ENCODE measurements at regions not wholly inside any gene's neighbourhood (a gene's known extent, or its start where the extent isn't known, plus 50 kb on each side); places are given as distances from the start of the nearest gene placed in this dataset.

GRCh38 chr15:98382139-98382538 is 266.2 kb upstream of the IGF1R start:
- TF ChIP-seq, protein P1, sequence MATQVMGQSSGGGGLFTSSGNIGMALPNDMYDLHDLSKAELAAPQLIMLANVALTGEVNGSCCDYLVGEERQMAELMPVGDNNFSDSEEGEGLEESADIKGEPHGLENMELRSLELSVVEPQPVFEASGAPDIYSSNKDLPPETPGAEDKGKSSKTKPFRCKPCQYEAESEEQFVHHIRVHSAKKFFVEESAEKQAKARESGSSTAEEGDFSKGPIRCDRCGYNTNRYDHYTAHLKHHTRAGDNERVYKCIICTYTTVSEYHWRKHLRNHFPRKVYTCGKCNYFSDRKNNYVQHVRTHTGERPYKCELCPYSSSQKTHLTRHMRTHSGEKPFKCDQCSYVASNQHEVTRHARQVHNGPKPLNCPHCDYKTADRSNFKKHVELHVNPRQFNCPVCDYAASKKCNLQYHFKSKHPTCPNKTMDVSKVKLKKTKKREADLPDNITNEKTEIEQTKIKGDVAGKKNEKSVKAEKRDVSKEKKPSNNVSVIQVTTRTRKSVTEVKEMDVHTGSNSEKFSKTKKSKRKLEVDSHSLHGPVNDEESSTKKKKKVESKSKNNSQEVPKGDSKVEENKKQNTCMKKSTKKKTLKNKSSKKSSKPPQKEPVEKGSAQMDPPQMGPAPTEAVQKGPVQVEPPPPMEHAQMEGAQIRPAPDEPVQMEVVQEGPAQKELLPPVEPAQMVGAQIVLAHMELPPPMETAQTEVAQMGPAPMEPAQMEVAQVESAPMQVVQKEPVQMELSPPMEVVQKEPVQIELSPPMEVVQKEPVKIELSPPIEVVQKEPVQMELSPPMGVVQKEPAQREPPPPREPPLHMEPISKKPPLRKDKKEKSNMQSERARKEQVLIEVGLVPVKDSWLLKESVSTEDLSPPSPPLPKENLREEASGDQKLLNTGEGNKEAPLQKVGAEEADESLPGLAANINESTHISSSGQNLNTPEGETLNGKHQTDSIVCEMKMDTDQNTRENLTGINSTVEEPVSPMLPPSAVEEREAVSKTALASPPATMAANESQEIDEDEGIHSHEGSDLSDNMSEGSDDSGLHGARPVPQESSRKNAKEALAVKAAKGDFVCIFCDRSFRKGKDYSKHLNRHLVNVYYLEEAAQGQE (IDR thresholded peaks at IDR 0.05; ENCODE audit: insufficient replicate concordance, low read depth), result no peak
- TF ChIP-seq SPI1 (IDR thresholded peaks at IDR 0.05; ENCODE audit: borderline replicate concordance, low read depth) (no peak), POLR2AphosphoS5 (IDR thresholded peaks at IDR 0.05; ENCODE audit: low read depth) (no peak), GABPA (IDR thresholded peaks at IDR 0.05; ENCODE audit: low read depth) (no peak)
- TF ChIP-seq, protein P2, sequence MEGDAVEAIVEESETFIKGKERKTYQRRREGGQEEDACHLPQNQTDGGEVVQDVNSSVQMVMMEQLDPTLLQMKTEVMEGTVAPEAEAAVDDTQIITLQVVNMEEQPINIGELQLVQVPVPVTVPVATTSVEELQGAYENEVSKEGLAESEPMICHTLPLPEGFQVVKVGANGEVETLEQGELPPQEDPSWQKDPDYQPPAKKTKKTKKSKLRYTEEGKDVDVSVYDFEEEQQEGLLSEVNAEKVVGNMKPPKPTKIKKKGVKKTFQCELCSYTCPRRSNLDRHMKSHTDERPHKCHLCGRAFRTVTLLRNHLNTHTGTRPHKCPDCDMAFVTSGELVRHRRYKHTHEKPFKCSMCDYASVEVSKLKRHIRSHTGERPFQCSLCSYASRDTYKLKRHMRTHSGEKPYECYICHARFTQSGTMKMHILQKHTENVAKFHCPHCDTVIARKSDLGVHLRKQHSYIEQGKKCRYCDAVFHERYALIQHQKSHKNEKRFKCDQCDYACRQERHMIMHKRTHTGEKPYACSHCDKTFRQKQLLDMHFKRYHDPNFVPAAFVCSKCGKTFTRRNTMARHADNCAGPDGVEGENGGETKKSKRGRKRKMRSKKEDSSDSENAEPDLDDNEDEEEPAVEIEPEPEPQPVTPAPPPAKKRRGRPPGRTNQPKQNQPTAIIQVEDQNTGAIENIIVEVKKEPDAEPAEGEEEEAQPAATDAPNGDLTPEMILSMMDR (IDR thresholded peaks at IDR 0.05; ENCODE audit: insufficient read depth, low read length), result no peak
- no peak overlapping the region for H3K4me3 ChIP-seq (replicated peaks; ENCODE audit: insufficient read depth, low read length)
- no peak for DNase-seq (ENCODE audit: low read depth in 1 of 2, low spot score in 1 of 2)
- H3K27ac ChIP-seq (replicated peaks), result no peak overlapping the region
- H3K27me3 ChIP-seq (ENCODE audit: insufficient read depth, poor library complexity, severe bottlenecking), result peaks cover 2% of the 10 kb centered on the region

GRCh38 chr15:98383571-98383970 is 264.8 kb upstream of the IGF1R start:
- Histone ChIP-seq H3K27ac (replicated peaks) (no peak overlapping the region), H3K4me3 (replicated peaks; ENCODE audit: insufficient read depth, low read length) (no peak overlapping the region), H3K27me3 (ENCODE audit: insufficient read depth, poor library complexity, severe bottlenecking) (peaks cover 2% of the 10 kb centered on the region)
- TF ChIP-seq, protein P2 (IDR thresholded peaks at IDR 0.05; ENCODE audit: insufficient read depth, low read length), result no peak
- TF ChIP-seq SPI1 (IDR thresholded peaks at IDR 0.05; ENCODE audit: borderline replicate concordance, low read depth), result no peak
- no peak for TF ChIP-seq GABPA (IDR thresholded peaks at IDR 0.05; ENCODE audit: low read depth)
- TF ChIP-seq, protein P1 (IDR thresholded peaks at IDR 0.05; ENCODE audit: insufficient replicate concordance, low read depth), result no peak
- no peak for TF ChIP-seq POLR2AphosphoS5 (IDR thresholded peaks at IDR 0.05; ENCODE audit: low read depth)
- DNase-seq (ENCODE audit: low read depth in 1 of 2, low spot score in 1 of 2), result no peak

- Histone ChIP-seq H3K27me3 (ENCODE audit: insufficient read depth, poor library complexity, severe bottlenecking) (peaks cover 2% of the 10 kb centered on the region), H3K4me3 (replicated peaks; ENCODE audit: insufficient read depth, low read length) (no peak overlapping the region), H3K27ac (replicated peaks) (no peak overlapping the region)
- DNase-seq (ENCODE audit: low read depth in 1 of 2, low spot score in 1 of 2), result no peak
- no peak for TF ChIP-seq GABPA (IDR thresholded peaks at IDR 0.05; ENCODE audit: low read depth)
- no peak for TF ChIP-seq POLR2AphosphoS5 (IDR thresholded peaks at IDR 0.05; ENCODE audit: low read depth)
- TF ChIP-seq, protein P2 (IDR thresholded peaks at IDR 0.05; ENCODE audit: insufficient read depth, low read length), result no peak
- TF ChIP-seq, protein P1 (IDR thresholded peaks at IDR 0.05; ENCODE audit: insufficient replicate concordance, low read depth), result no peak
- TF ChIP-seq SPI1 (IDR thresholded peaks at IDR 0.05; ENCODE audit: borderline replicate concordance, low read depth), result no peak
Measured at GRCh38 chr15:98384328-98385029, 263.9 kb upstream of the IGF1R start.
